22Rv1 (cell line): ENCODE measurements at regions not wholly inside any gene's neighbourhood (a gene's known extent, or its start where the extent isn't known, plus 50 kb on each side); places are given as distances from the start of the nearest gene placed in this dataset.

ENCODE experiments used
- CTCF ChIP-seq: fragments of 450-650 bp; IDR thresholded peaks from 2 replicates; pipeline ENCODE4 v1.5.1; 2017; ENCODE audit warnings: mild to moderate bottlenecking
- ZFX ChIP-seq: fragments of 450-650 bp; IDR thresholded peaks from 2 replicates; pipeline ENCODE4 v1.6.1; 2017; ENCODE audit warnings: antibody characterized with exemption, borderline replicate concordance

GRCh38 chr7:131929632-131930031, 373.2 kb upstream of the PODXL start:
- TF ChIP-seq CTCF (no peak), ZFX (no peak)
